Ishikawa (cell line): ENCODE measurements at regions not wholly inside any gene's neighbourhood (a gene's known extent, or its start where the extent isn't known, plus 50 kb on each side); places are given as distances from the start of the nearest gene placed in this dataset.

ENCODE experiments used
- CEBPB ChIP-seq: IDR thresholded peaks from 2 replicates; pipeline ENCODE4 v1.6.1; 2012
- CREB1 ChIP-seq: IDR thresholded peaks from 2 replicates; pipeline ENCODE4 v1.6.1; 2012; ENCODE audit warnings: low read depth
- EGR1 ChIP-seq: IDR thresholded peaks from 2 replicates; pipeline ENCODE4 v1.6.1; 2012
- EP300 ChIP-seq: IDR thresholded peaks from 2 replicates; pipeline ENCODE4 v1.6.1; 2012; ENCODE audit warnings: borderline replicate concordance
- NFIC ChIP-seq: IDR thresholded peaks from 2 replicates; pipeline ENCODE4 v1.6.1; 2012
- RAD21 ChIP-seq: IDR thresholded peaks from 2 replicates; pipeline ENCODE4 v1.6.1; 2012; ENCODE audit warnings: low read depth
- REST ChIP-seq: IDR thresholded peaks from 2 replicates; pipeline ENCODE4 v1.6.1; 2012; ENCODE audit warnings: low read depth, mild to moderate bottlenecking
- TAF1 ChIP-seq: IDR thresholded peaks from 2 replicates; pipeline ENCODE4 v1.6.1; 2012; ENCODE audit warnings: low read depth, mild to moderate bottlenecking
- TCF12 ChIP-seq: IDR thresholded peaks from 2 replicates; pipeline ENCODE4 v1.6.1; 2012; ENCODE audit warnings: low read depth

- TF ChIP-seq REST (no peak), EP300 (no peak), CEBPB (no peak), EGR1 (no peak), TAF1 (no peak), NFIC (no peak), RAD21 (no peak), CREB1 (no peak), TCF12 (no peak)
These were observed 97.1 kb upstream of the TBCA start for GRCh38 chr5:77873239-77873638.
